ENCODE measurements at regions not wholly inside any gene's neighbourhood (a gene's known extent, or its start where the extent isn't known, plus 50 kb on each side); places are given as distances from the start of the nearest gene placed in this dataset.

GRCh38 chr6:121853686-121854085 lies 418.2 kb downstream of the GJA1 start:
- no peaks in the 10 kb centered on the region for H3K79me2 ChIP-seq (replicated peaks; ENCODE audit: insufficient read depth, low read length)
- no peaks in the 10 kb centered on the region for H3K36me3 ChIP-seq (ENCODE audit: insufficient read depth, low read length)
- H3K9me3 ChIP-seq (ENCODE audit: low read length): no peaks in the 10 kb centered on the region
- H3K4me2 ChIP-seq (ENCODE audit: low read length): no peak overlapping the region
- H3K9ac ChIP-seq (ENCODE audit: low read length): no peak overlapping the region
- no peak overlapping the region for H3K27ac ChIP-seq (ENCODE audit: low read length)
- H2AFZ ChIP-seq (ENCODE audit: low read depth, low read length): no peak overlapping the region
- TF ChIP-seq TAF1 (IDR thresholded peaks at IDR 0.05; ENCODE audit: low read depth) (no peak), EP300 (conservative IDR thresholded peaks at IDR 0.05; ENCODE audit: poor library complexity, severe bottlenecking) (no peak), MXI1 (conservative IDR thresholded peaks at IDR 0.05; ENCODE audit: poor library complexity, severe bottlenecking) (no peak), RAD21 (conservative IDR thresholded peaks at IDR 0.05) (no peak), POLR2AphosphoS5 (IDR thresholded peaks at IDR 0.05) (no peak)
- TF ChIP-seq, protein P1, sequence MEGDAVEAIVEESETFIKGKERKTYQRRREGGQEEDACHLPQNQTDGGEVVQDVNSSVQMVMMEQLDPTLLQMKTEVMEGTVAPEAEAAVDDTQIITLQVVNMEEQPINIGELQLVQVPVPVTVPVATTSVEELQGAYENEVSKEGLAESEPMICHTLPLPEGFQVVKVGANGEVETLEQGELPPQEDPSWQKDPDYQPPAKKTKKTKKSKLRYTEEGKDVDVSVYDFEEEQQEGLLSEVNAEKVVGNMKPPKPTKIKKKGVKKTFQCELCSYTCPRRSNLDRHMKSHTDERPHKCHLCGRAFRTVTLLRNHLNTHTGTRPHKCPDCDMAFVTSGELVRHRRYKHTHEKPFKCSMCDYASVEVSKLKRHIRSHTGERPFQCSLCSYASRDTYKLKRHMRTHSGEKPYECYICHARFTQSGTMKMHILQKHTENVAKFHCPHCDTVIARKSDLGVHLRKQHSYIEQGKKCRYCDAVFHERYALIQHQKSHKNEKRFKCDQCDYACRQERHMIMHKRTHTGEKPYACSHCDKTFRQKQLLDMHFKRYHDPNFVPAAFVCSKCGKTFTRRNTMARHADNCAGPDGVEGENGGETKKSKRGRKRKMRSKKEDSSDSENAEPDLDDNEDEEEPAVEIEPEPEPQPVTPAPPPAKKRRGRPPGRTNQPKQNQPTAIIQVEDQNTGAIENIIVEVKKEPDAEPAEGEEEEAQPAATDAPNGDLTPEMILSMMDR (IDR thresholded peaks at IDR 0.05; ENCODE audit: poor library complexity, severe bottlenecking): no peak
- H3K4me3 ChIP-seq (ENCODE audit: low read length): no peak overlapping the region
- no peaks in the 10 kb centered on the region for H4K20me1 ChIP-seq (ENCODE audit: insufficient read depth)
- no peaks in the 10 kb centered on the region for H3K27me3 ChIP-seq (ENCODE audit: insufficient read depth, low read depth, low read length)
- no peaks in the 10 kb centered on the region for H3F3A ChIP-seq (ENCODE audit: insufficient read depth, low read length, poor library complexity, severe bottlenecking)
- no peaks in the 10 kb centered on the region for H3K9me2 ChIP-seq (ENCODE audit: insufficient read depth, low read length)

DNA sequence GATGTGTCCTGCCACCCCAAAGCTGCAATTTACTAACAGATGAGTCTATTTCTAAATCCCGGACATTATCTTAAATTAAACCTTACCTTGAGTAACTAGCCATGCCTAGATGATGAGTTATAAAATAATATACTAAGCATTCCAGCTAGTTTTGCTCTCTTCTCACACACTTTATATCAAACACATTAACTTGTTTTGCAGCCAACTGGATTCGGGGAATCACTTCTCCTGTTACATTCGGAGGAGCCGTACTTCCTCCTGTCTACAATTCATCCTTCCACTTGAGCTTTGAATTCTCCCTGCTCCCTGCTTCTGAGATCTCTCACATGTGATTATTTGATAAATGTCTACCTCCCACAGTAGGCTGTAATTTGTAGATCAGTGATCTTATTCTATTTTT lies 420.1 kb downstream of the GJA1 start:
- no peak overlapping the region for H3K4me3 ChIP-seq (ENCODE audit: low read length)
- no peaks in the 10 kb centered on the region for H3K36me3 ChIP-seq (ENCODE audit: insufficient read depth, low read length)
- H4K20me1 ChIP-seq (ENCODE audit: insufficient read depth): no peaks in the 10 kb centered on the region
- H3K9me2 ChIP-seq (ENCODE audit: insufficient read depth, low read length): no peaks in the 10 kb centered on the region
- H2AFZ ChIP-seq (ENCODE audit: low read depth, low read length): no peak overlapping the region
- H3K9ac ChIP-seq (ENCODE audit: low read length): no peak overlapping the region
- H3K27me3 ChIP-seq (ENCODE audit: insufficient read depth, low read depth, low read length): no peaks in the 10 kb centered on the region
- no peaks in the 10 kb centered on the region for H3F3A ChIP-seq (ENCODE audit: insufficient read depth, low read length, poor library complexity, severe bottlenecking)
- H3K79me2 ChIP-seq (replicated peaks; ENCODE audit: insufficient read depth, low read length): no peaks in the 10 kb centered on the region
- H3K4me2 ChIP-seq (ENCODE audit: low read length): no peak overlapping the region
- no peaks in the 10 kb centered on the region for H3K9me3 ChIP-seq (ENCODE audit: low read length)
- TF ChIP-seq EZH2 (IDR thresholded peaks at IDR 0.05; ENCODE audit: borderline replicate concordance, insufficient read depth, low read length, poor library complexity, severe bottlenecking): no peak
- TF ChIP-seq EP300 (conservative IDR thresholded peaks at IDR 0.05; ENCODE audit: poor library complexity, severe bottlenecking): no peak
- TF ChIP-seq MXI1 (conservative IDR thresholded peaks at IDR 0.05; ENCODE audit: poor library complexity, severe bottlenecking): no peak
- no peak for TF ChIP-seq TAF1 (IDR thresholded peaks at IDR 0.05; ENCODE audit: low read depth)
- TF ChIP-seq RAD21 (conservative IDR thresholded peaks at IDR 0.05): no peak
- TF ChIP-seq SMC3 (conservative IDR thresholded peaks at IDR 0.05; ENCODE audit: poor library complexity): no peak
- no peak for TF ChIP-seq REST (IDR thresholded peaks at IDR 0.05; ENCODE audit: borderline replicate concordance)
- no peak for TF ChIP-seq POLR2AphosphoS5 (IDR thresholded peaks at IDR 0.05)
- TF ChIP-seq, protein P1 (IDR thresholded peaks at IDR 0.05; ENCODE audit: poor library complexity, severe bottlenecking): no peak
- H3K27ac ChIP-seq (ENCODE audit: low read length): no peak overlapping the region
